NCI-H128 (cell line): ENCODE measurements at regions not wholly inside any gene's neighbourhood (a gene's known extent, or its start where the extent isn't known, plus 50 kb on each side); places are given as distances from the start of the nearest gene placed in this dataset.
"Not testable (repeated sequence)": the region's sequence is repeated elsewhere in the genome, so short reads cannot be mapped to it uniquely, and the experiment has no call there.

Experiments used
- DNase-seq: peaks from one replicate; lab custom pipeline; 2025; ENCODE audit not compliant: unreplicated experiment; lab: John Stamatoyannopoulos, UW

DNA sequence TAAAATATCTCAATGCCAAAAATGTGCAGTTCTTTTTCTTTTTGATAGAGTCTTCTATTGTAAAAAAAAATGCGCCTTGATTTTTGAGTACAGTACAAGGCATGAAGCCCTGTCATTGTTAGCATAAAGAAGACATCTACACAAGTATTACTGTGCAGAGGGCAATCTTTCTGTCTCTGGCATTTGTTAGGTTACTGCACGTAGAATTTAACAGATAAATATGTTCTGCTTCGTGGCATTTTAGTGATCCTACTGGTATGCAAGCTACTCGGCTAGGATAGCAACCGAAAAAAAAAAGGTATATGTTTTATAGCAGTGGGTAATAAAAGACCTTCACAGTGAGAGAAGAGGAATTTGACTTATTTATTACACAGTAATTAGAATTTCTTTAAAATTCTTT is 492.9 kb upstream of the ADGRL2 start:
- DNase-seq: no peak

- DNase-seq: peak; percentile 23
Observed at GRCh38 chr1:81305997-81306452, 494.7 kb upstream of the ADGRL2 start.

DNA sequence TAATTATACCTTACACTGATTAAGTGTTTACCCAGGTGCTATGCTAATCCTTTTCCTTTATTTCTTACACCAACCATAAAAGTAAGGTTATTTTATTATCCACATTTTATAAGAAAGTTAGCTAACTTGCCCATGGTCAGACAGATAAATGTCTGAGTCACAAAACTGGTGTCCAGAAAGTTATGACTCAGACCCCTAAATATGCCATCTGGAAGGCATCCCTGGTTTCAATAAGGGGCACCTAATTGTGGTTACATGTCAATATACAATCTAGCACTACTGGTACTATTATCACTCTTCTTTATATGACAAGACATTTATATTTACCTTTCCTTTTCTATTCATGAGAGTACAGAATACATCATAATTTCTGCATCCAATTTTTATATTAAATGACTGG is 496.5 kb upstream of the ADGRL2 start:
- no peak for DNase-seq

DNA sequence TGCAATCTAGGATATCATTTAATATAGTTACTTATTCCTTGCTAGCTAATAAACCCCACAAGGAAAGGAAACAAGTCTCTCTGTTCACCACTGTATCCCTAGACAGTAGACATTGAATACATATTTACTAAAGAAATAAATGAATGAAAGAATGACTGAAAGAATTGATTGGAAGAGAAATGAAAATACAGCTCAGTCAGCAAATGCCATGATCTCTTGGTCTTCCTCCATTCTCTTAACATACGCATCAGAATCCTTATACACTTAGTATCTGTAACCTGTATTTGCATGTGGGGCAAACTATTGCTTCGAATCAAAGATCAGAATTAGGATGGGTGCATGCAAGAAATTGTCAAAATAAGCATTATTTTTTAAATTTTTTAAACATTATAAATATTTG is 500.8 kb upstream of the ADGRL2 start:
- DNase-seq: no peak

DNA sequence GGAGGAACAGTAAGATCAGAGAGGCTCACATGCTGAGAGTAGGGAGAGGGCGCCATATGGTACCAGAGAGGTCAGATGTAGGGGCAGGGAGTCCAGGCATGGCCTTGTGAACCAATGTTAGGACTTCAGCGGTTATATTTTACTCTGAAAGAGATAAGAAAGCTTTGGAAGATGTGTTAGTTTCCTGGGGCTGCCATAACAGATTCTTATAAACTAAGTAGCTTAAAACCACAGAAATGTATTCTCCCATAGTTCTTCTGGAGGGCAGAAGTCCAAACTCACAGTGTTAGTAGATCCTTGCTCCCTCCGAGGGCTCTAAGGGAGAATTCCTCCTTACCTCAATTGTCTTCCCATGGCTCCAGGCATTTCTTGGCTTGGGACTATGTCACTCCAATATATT is 502.5 kb upstream of the ADGRL2 start:
- DNase-seq: no peak

DNA sequence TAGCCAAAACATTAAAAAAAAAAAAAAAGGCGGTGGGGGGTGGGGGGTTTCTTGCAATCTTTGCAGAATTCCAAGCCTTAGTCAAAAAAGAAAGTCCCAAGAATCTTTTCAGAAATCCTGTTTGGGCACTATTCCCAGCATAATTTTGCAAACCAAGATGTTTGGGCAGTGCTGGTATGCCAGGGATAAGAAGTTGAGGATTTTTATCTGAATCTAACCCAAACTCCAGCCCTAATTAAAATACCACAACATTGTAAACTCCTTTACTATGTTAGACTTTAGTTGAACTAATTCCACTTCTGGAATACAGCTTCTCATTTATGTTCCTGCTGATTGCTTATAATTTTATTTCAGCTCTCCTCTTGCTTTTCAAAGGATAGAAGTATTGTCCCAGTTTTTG is 504.1 kb upstream of the ADGRL2 start:
- no peak for DNase-seq

GRCh38 chr1:81290326-81290725 is 510.4 kb upstream of the ADGRL2 start:
- DNase-seq: no peak

- DNase-seq: no peak
Observed at GRCh38 chr1:81288689-81289088, 512.0 kb upstream of the ADGRL2 start.

DNA sequence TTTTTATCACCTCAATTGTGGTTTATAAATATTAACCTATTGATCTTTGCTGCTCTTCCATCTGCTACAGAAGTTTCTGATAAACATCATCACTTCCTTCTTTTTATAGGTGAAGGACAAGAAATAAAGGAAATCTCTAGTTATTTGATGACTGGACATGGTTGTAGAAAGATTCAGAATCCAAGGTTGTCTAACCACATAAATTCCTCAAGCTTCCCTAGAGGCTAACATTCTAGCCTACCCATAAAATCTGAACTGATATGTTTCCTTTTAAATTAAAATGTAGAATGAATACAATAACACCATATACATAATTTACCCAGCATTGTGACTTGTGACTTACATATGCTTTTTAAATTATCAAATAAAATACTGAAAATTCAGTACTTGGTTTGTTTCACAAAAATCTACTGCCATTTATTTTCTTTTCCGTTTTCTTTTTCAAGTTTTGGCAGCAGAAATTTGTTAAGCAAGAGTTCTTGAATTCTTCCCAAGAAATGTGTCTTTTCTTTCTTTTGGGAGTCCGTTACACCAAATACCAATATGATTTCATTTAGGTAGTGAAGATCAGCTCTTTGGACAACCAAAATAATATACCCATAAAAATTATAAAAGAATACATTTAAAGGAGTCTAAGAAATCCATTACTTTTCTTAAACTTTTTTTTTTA is 513.2 kb upstream of the ADGRL2 start:
- no peak for DNase-seq

GRCh38 chr1:81270051-81270450 is 530.7 kb upstream of the ADGRL2 start:
- no peak for DNase-seq

- no peak for DNase-seq
Observed at GRCh38 chr1:81264976-81265375, 535.8 kb upstream of the ADGRL2 start.

GRCh38 chr1:81259625-81260411 is 540.9 kb upstream of the ADGRL2 start:
- no peak for DNase-seq

GRCh38 chr1:81254560-81254959 is 546.2 kb upstream of the ADGRL2 start:
- DNase-seq: no peak

DNA sequence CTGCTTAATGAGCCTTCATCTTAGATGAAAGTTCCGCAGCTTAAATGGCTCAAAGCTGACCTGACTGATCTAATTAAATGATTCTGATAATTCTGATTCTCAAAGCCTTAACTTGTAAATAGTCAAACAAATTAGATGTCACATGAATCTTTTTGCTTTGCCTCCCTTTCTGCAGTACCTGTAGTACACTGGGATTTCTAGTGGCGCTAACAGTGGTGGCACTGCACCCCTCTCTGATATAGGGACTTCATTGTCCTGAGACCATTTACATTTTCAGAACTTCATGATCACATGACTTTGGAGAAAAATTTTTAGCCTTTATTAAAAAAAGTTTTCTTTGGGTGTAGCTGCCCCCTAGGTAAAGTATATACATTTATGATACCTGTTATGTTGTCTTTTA is 546.7 kb upstream of the ADGRL2 start:
- no peak for DNase-seq

- DNase-seq: no peak
Observed at GRCh38 chr1:81252471-81253151, 548.1 kb upstream of the ADGRL2 start.

- not testable (repeated sequence) for DNase-seq
Observed at GRCh38 chr1:81250825-81251224, 549.9 kb upstream of the ADGRL2 start.

DNA sequence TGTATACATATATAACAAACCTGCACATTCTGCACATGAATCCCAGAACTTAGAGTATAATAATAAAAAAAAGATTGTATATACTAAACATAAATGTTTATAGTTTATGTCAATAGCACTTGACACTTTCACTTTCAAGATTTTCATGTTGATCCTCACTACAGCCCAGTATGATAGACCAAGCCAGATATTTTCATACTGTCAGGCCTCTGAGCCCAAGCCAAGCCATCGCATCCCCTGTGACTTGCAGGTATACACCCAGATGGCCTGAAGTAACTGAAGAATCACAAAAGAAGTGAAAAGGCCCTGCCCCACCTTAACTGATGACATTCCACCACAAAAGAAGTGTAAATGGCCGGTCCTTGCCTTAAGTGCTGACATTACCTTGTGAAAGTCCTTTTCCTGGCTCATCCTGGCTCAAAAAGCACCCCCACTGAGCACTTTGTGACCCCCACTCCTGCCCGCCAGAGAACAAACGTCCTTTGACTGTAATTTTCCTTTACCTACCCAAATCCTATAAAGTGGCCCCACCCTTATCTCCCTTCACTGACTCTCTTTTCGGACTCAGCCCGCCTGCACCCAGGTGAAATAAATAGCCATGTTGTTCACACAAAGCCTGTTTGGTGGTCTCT is 555.5 kb upstream of the ADGRL2 start:
- DNase-seq: not testable (repeated sequence)

GRCh38 chr1:81244612-81245011 is 556.1 kb upstream of the ADGRL2 start:
- DNase-seq: not testable (repeated sequence)

DNA sequence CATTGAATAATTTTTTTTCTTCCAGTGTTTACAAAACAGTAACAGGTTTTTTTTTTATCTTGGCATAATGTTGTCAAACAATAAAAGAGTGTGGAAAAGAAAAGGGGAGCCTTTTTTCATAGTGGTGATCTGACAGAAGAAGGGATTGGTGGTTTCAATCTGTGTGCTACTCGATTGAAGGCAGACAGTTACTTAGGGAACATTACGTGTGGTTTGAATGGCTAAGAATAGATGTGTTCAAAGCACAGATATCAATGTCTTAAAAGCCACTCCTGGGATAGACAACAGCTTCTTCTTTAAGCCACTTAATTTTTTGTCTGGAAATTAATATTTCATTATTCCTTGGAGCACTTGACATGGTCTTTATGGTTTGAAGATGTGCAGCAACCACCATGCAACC is 558.6 kb upstream of the ADGRL2 start:
- DNase-seq: no peak

DNA sequence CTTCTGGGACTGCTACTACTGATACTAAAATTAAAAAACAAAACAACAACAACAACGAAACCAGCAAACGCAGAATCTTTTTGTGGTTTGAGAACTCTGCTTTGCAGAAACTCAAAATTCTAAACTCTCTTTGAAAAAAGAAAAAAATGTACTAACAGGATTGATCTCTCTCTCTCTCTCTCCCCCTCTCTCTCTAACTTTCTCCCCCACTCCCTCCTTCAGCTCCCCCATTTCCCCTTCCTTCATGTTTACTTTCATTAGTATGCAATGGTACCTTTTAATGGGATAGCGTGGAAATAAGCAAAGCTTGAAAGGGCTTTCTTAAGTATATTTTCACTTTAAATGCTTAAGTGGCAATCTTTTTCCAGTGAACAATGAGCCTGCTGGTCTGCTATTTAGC is 562.6 kb upstream of the ADGRL2 start:
- DNase-seq: no peak

DNA sequence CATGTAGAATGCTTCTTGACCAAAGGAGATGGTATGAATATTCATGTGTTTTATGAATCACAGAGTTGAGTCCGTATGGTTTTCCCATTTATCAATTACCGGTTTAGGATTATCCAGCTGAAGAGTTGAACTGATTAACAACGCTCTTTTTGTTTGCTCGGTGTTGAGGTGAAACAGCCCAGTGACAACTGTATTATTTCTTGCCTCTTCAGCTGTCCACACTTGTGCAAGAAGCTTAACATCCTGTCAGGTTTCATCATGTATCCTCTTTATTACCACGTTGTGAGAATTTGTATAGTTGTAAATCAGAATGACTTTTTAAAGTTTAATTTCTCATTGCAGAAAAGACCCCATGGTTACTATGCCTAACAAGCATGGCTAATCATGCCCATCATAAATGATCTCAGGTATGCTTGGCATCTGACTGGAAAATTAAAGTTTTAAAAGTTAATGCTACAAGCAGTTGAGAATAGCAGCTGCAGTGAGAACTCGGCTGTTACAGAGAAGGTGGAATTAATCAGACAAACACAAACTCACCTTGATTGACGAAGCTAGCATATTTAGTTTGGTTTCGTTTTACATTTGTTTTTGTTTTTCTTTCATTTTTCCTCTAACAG is 563.2 kb upstream of the ADGRL2 start:
- DNase-seq: no peak
